GM21723 (cell line): ENCODE measurements at regions not wholly inside any gene's neighbourhood (a gene's known extent, or its start where the extent isn't known, plus 50 kb on each side); places are given as distances from the start of the nearest gene placed in this dataset.

ENCODE experiments used
- ATAC-seq: cut with Tn5 transposase; IDR thresholded peaks from one replicate; pipeline ENCODE4 v1.9.1; 2021; ENCODE audit warnings: mild to moderate bottlenecking, moderate library complexity; ENCODE audit not compliant: unreplicated experiment

DNA sequence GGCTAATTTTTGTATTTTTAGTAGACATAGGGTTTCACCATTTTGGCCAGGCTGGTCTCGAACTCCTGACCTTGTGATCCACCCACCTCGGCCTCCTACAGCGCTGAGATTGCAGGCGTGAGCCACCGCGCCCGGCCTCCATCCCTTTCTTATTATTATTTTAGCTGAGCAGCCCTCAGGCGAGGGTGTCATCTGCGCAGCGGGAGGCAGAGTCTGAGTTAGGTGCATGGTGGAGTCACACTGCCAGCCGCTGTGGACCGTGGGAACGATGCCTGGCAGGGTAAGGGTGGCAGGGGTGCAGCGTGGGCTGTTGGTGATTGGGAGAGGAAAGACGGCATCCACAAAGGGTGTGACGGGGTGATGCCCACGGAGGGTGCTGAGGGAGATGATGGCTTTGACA, 491.8 kb upstream of the FAT1 start:
- no peak for ATAC-seq

DNA sequence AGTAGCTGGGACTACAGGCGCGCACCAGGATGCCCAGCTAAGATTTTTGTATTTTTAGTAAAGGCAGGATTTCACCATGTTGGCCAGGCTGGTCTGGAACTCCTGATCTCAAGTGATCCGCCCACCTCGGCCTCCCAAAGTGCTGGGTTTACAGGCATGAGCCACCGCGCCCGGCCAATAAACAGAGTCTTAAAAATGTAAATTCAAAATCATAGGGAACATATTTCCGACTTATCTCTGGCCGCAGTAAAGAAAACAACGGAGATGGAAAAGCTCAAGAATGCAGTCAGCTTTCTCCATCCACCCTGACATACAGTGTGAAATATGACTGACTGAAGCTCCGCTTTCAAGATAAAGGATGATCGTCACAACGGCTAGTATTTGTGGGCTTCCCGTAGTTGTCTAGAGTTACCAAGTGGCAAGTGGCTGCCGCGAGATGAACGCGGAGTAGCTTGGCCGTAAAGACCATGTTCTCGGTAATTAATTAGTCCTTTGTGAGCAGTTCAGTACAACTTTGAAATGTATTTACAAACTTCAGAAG, 495.1 kb upstream of the FAT1 start:
- ATAC-seq: no peak

DNA sequence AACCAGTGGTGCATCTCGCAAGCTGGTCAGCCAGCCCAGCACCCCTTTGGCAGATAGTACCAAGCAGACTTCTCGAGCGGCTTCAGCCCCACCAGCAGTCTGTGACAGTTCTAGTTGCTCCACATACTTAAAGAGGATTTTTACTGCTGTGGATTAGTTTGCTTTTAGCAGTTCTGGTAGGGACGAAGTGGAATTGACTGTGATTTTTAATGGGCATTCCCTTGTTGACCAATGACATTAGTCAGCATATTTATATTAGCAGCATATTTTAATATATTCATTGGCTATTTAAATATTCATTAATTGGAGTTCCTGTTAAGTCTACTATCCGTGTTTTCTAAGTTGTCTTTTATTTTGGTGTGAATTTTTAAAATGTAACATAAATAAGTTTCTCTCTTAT, 500.9 kb upstream of the FAT1 start:
- no peak for ATAC-seq

DNA sequence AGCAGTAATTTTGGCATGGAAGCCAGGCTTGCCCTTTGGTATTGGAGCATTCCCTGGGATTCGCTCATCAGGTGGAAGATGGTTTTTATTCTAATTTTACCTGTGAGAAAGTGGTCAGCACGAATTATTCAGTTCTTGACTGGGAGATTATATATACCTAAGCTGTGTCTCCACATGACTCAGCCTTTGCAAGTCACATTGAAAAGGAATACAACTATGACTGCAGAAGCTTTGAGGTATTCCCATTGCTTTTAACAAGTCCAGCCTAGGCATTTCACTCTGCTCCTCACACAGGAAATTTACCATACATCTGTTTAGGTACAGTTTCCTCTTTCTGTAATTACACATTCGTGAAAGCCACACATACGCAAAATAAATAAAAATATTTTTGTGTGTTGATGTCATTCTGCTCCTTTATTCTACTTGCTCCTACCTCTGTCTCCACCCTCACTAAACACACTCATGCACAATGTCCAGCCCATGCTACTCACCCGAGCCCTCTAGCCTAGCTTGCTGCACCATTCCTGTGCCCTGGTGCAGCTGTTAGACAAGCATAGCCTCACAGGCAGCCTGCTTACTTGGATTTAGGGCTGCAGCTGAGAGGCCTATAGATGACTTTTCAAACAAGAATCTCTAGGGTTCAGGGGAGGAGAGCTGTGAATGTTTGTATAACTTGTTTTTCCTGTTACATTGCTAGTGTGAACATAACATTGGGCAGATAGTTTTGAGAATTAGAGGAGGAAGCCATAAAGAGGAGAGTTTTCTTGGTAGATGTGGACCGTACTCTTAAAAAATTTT, 504.4 kb upstream of the FAT1 start:
- ATAC-seq: no peak

DNA sequence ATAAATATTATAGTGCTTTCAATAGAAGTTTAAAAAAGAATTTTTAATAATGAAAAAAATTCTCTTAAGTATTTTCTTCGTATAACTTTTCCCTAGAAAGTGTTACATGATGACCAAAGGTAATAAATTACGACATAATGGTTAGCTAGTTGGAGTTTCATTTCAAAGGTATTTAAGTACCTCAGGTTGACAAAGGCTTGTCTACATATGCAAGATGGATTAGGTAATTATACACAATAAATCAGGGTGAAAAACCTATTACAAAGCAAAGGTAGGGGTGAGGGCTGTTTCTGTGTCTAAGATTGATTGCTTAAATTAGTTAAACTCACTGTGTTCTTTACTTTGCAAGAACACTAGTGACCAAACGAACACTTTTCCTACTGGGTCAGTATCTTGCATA, 508.5 kb upstream of the FAT1 start:
- no peak for ATAC-seq

- ATAC-seq: no peak
Measured at GRCh38 chr4:187232796-187233195, 509.1 kb upstream of the FAT1 start.

GRCh38 chr4:187235456-187236170, 512.0 kb upstream of the FAT1 start:
- ATAC-seq: no peak

DNA sequence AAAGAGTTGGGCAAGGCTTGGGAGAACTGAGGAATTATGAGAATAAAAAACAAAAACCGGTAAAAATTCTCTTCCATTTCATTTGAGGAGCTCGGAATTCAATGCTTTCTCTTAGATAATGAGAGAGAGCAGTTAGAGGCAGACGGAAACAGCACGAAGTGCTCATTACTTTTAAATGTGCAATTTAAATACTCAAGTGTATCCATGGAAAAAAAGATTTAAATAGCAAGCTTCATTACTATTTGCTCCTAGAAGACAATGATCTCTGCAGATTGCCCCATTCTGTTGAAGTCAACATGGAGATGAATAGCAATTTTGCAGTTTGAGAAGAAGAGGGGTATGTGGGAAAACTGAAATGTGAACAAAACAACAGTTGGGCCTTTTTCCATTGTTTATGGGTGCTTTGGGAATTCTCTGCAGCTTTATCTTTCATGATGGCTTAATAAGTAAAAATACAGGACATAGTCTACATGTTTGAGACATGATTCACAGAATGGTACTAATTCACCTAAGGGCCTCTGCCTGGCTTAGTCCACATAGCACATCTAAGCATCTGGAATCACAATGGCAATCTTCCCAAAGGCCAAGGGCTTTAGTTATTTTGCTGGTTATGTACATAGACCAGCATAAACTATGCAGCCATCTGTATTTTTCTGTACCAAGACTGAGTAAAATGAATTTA, 512.7 kb upstream of the FAT1 start:
- no peak for ATAC-seq

DNA sequence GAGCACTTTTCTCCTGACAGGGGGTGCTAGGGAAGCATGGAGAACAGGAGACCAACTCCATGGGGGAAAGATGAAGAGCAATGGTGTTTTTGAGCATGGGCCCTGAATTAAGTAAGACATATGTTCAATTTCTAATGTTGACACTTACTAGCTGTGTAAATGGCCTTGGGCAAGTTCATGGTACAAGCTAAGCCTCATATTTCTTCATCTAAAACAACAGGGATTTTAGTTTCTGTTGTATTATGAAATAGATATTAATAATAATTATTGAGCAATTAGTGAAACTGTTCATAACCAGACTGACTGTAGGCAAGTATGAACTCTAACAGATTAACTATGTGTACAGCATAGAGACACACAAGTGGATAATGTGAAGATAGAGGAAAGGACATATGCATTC, 515.0 kb upstream of the FAT1 start:
- ATAC-seq: no peak

GRCh38 chr4:187251896-187252295, 528.2 kb upstream of the FAT1 start:
- ATAC-seq: no peak

GRCh38 chr4:187256897-187257296, 533.2 kb upstream of the FAT1 start:
- ATAC-seq: no peak

DNA sequence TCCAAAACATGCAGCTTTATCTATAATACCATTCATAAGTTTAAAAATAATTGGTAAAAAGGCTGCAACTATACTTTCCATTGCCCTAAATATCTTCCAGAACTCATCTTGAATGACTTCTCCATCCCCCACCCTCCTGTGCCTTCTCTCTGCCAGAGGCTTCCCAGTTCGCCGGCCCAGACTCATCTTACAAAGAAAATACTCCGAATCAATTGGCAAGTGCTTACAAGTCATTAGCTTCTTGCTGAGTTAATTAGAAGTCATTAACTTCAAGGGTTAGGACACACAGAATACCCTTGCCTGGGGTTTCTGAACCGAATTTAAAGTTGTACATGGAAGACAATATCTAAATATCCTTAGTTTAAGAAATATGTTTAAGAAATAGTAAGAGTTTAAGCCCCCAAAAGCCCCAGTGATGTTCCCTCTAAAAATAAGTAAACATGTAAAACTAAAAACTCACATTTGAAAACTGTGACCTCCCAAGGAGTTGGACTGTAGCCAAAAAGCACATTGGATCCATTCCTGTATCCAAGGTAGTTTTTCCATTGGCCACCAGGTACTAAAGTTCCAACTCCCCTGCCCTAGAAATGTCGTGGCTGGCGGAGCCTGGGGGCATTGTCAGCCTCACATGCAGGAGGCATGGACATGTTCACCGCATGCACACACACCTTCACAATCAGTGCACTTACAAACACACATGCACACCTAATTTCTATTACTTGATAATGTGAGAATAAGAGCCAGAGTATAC, 535.2 kb upstream of the FAT1 start:
- ATAC-seq: no peak

GRCh38 chr4:187268940-187269339, 545.3 kb upstream of the FAT1 start:
- no peak for ATAC-seq

DNA sequence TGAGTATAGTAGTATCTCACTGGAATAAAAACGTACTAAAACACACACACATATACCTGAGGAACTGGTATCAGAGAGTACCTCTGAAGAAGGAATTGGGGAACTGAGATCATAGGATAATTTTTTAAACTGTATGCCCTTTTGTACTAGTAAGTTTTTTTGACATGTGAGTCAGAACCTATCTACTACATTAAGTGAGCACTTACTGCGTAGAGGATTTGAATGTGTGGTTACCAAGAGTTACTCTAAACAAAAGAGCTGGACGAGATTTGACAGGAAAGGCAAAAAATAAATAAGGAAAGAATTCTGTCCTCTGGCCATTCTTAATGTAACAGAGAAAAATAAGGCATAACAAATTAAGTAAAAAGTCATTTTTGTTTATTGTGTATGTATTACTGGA, 546.5 kb upstream of the FAT1 start:
- no peak for ATAC-seq

- ATAC-seq: no peak
Measured at GRCh38 chr4:187271848-187272247, 548.2 kb upstream of the FAT1 start.

DNA sequence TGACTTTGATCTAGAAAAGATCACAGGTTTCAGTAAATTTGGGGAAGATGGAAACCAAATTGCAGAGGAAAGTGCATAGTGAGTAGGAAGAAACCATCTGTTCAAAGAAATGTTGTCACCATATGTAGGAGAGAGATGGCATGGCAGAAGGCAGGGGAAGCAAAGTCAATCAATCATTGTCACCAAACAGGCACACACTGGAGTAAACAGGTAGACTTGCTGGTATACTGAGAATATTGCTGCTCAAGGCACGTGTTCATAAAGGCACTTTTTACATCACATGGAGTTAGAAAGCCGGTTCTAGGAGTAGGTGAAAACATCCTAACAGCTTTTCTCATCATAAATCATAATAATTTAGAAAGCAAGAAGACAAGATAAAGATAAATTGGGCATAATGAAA, 550.5 kb upstream of the FAT1 start:
- ATAC-seq: no peak

GRCh38 chr4:187276736-187277408, 553.2 kb upstream of the FAT1 start:
- no peak for ATAC-seq

DNA sequence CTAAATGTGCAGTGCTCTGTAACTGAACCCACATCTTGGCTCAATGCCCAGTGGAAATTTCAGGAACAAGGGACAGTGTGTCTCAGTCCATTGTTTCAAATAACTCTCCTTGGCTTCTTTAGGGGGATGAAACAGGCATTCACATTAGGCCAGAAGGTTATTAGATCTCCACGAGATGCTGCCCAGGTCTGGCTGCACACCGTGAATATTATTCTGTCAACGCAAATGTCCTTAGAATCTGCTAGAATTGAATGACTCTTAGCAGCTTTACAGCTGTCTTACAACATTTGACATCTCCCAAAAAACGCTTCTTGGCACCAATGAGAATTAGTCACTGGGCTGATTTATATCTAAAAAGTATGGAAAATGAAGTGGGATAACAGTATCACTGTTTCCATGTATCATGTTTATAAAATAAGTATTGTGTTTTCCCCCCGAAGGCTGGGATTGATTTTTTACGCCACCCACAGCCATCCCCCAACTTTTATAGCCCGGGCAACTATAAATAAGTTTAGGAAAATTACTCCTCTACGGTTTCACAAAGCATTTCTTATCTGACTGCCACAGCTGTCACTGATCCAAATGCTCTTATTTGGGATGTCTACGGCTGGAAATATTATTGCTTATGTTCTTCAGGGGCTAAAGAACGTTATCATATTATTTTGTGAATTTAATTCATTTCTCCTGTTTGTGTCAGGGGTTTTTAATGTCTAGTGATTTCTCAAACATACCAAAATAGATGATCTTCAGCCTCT, 559.7 kb upstream of the FAT1 start:
- ATAC-seq: no peak

GRCh38 chr4:187286525-187286924, 562.9 kb upstream of the FAT1 start:
- ATAC-seq: no peak

- ATAC-seq: no peak
Measured at GRCh38 chr4:187289371-187289770, 565.7 kb upstream of the FAT1 start.
